HG02759 (cell line): ENCODE measurements at regions not wholly inside any gene's neighbourhood (a gene's known extent, or its start where the extent isn't known, plus 50 kb on each side); places are given as distances from the start of the nearest gene placed in this dataset.
"Not testable (repeated sequence)": the region's sequence is repeated elsewhere in the genome, so short reads cannot be mapped to it uniquely, and the experiment has no call there.

Experiments
- ATAC-seq: cut with Tn5 transposase; IDR thresholded peaks from one replicate; pipeline ENCODE4 v1.9.1; 2021; ENCODE audit warnings: mild to moderate bottlenecking, moderate library complexity; ENCODE audit not compliant: unreplicated experiment

DNA sequence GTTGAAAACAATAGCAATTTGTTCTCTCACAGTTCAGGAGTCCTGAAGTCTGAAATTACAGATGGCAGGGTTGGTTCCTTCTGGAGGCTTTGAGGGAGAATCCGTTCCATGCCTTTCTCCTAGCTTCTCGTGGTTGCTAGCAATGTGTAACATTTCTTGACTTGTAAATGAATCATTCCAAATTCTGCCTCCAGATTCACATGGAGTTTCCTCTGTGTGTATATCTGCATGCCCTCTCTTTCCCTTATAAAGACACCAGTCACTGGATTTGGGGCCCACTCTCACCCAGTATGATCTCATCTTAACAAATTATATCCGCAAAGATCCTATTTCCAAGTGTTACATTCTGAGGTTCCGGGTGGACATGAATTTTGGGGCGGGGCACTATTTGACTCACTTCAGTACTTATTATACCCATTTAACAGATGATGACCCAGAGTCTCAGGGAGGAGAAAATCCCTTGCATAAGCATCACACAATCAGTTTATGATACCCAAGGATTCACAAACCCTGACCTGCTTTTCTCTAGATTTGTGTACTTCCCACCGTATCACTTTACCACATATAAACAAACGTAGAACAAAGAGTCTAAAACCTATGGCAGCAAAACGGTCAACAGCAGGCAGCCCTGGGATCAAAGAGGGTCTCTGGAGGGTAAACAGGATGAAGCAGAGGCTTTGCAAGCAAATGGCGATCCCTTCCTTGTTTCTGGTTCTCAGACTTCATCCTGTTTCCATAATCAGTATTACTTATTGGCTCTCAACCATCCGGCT, 93.7 kb downstream of the C9orf152 start:
- no peak for ATAC-seq

DNA sequence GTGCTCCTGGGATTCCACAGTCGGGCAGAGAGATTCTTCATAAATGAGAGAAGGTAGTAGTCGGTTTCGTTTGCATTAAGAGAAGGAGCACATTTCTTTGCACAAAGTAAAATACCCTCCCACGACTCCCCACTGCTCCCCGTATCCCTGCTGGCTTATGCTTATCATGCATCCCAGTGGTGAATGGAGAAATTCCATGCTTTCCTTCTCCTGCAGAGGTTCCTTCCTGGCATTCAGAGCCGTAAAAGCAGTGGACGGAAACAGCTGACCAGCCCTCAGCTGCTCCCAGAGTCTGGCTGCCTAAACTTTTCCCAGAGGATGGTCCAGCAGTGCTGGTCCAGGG, 93.1 kb downstream of the C9orf152 start:
- no peak for ATAC-seq

GRCh38 chr9:110115341-110115820, 92.6 kb downstream of the C9orf152 start:
- ATAC-seq, result no peak

DNA sequence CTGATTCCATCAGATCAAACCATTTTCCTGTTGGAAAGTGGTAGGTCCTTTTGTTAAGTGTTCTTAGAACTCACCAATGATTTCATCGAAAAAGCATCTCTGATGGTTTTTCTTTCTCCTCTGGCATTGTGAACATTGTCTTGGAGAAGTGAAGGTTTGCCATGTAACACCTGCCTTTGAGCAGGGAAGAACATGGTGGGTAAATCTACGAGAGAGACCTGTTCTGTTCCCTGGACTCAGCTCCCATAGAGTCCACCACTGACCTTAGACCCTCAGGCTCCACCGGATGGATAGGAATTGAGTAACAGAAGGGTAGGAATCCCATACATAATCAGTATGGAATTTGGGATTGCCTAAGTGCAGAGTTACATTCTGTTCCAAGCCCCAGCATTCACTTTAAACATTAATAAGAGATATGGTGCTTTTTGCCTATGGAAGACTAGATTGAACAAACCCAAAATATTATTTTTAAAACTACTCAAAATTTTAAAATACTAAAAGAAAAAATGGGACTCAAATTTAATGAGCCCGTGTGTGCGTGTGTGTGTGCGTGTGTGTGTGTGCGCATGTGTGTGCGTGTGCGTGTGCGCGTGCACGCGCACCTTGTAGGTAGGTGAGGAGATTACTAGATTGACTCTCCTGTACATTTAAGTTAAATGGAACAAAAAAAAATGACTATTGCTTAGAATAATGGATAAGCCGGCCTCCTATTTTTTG, 92.0 kb downstream of the C9orf152 start:
- ATAC-seq, result no peak

DNA sequence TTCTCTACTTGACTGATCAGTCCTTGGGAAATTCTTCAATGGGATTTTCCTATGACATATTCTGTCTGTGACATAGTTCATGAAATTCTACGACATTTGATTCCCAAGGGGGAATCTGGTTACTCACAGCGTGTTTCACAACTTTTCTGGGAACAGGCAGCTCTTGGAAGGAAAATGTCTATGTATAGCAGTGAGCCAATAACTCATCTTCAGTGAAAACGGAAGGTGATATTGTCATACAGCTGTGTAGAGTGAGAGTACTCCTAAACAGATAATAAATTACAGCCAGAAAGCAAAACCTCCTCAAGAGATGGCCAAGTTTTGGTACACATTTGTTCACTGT, 91.4 kb downstream of the C9orf152 start:
- no peak for ATAC-seq

GRCh38 chr9:110121170-110121569, 86.8 kb downstream of the C9orf152 start:
- no peak for ATAC-seq

DNA sequence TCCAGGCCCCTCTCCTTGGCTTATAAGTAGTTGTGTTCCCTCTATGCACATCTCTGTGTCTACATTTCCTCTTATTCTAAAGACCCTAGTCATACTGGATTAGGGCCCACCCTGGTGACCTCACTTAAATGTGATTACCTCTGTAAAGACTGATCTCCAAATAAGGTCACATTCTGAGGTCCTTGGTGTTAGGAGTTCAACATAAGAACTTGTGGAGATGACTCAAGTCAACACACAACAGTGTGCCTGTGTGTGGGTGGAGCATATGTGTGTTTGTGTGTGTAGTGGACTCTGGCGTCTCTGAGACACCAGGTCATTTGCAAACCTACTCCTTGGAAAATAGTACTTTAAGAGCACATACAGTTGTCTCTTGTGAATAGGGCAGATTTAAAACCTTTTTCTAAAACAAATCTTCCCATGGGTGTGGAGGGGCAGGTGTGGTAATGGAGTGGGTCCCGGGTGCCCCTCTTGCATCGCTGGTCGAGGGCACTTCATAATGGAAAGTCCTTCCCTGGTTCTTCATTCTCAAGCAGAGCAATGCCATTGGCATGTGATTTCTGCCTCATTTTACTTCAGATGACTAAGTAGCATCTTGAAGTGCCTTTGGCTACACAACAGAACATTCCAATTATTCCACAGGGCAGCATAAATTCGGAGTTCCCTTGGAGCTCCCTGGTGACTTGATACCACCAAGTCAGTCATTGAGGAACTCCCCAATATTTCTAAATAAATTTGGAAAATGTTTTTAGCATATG, 84.4 kb downstream of the C9orf152 start:
- no peak for ATAC-seq

- no peak for ATAC-seq
Measured at GRCh38 chr9:110124439-110124838, 83.5 kb downstream of the C9orf152 start.

DNA sequence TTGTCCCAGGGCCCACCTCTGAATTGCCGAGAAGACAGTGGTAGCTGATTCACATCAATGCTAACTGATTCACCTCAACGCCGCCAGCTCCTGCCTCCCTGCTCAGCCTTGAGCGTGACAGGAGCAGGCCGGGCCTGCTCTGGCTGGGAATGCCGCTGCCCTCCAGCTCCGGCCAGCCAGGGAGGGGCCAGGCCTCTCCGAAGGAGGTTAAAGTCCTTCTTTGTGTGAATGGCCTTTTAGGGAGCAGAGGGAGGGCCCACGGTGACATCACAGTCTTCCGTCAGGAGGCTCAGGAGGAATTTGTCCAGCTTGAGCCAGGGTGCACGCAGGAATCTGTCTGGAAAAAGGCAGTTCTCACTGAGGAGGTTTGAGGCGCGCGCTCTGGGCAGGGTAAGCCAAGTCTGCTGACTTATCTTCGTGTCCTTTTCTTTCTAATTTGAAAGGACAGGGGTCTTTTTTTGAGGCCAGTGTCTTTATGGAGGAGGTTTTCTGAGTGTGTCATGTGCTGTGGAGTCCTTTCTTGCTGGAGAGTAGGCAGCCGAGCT, 82.7 kb downstream of the C9orf152 start:
- no peak for ATAC-seq

- no peak for ATAC-seq
Measured at GRCh38 chr9:110125763-110126351, 82.1 kb downstream of the C9orf152 start.

GRCh38 chr9:110126499-110126941, 81.4 kb downstream of the C9orf152 start:
- no peak for ATAC-seq

- no peak for ATAC-seq
Measured at GRCh38 chr9:110126986-110127864, 80.7 kb downstream of the C9orf152 start.

GRCh38 chr9:110128664-110129329, 79.2 kb downstream of the C9orf152 start:
- peak; percentile 74 for ATAC-seq

DNA sequence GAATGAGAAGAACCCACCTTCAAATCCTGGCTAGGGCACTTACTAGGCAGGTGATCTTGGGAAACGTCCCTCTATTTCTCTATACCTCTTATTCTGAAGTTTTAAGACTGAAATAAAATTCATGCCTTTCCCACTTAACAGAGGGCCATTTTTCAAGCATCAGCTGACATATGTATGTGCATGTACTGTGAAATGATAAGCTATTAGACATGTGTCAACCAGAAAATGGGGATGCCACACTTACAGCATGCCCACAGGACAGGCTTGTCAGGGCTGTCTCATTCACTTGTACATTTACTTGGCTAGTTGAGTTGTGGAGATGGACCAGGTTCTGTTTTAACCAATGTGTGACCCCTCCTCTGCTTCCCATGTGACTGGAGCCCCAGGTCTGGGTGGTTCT, 78.5 kb downstream of the C9orf152 start:
- ATAC-seq, result peak; percentile 13

DNA sequence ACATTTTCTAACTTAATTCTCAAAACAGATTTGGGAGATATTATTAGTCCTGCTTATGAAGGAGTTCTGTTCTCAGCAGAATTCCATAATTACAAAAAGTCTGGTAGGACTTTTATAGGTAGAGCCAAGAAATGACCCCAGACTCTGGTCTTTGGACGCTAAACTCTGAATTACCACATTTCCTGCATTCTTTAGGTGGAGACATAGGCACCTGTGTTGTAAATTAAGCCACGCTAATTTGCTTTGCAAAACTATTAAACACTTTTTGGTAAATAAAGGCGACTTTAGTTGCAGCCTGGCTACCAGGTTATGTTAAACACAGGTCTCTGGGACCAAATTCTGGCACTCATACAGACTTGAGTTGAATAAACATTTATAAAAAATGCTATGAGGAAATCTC, 77.7 kb downstream of the C9orf152 start:
- no peak for ATAC-seq

- no peak for ATAC-seq
Measured at GRCh38 chr9:110130791-110131416, 77.1 kb downstream of the C9orf152 start.

DNA sequence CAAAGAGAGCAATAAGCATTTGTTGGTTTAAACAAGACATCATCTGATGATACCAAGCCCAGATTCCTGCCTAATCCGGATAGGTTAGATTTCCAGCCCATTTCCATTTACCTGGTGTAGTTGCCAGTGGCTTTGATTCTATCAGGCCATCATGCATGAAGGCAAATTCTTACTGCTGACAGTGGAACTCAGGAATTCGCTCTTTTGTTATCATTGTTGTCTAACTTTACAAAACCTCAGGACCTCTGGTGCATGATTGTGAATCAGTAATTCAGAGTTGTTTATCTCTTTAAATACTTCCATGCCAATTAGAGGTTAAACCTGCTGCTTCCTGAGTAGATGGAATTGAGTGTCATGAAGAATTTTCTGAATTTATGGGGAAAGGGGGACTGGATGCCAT, 76.5 kb downstream of the C9orf152 start:
- ATAC-seq, result no peak

GRCh38 chr9:110132531-110132930, 75.4 kb downstream of the C9orf152 start:
- not testable (repeated sequence) for ATAC-seq

DNA sequence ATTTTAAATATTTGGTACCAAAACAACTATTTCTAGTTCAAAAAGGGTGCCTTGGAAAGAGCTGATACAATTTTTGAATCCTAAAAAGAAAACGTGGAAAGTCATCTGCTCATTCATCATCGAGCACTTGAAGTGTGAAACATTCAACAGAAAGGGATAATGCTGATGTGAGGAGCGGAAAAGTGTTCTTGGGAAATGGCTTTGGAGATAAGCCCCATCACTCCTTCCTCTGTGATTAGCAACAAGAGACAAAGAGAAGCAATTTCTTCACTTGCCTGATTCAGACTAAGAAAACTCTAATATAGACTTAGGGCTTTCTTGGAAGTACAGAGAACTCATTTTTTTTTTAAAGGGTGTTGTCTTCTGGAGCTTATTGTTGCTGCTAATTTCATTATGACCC, 74.9 kb downstream of the C9orf152 start:
- no peak for ATAC-seq
